Neural progenitor cell (in vitro differentiated cells): ENCODE measurements at regions not wholly inside any gene's neighbourhood (a gene's known extent, or its start where the extent isn't known, plus 50 kb on each side); places are given as distances from the start of the nearest gene placed in this dataset.

Source experiments
- DNase-seq: peaks from one replicate; pipeline ENCODE4 v3.0.0-alpha.2; 2016; ENCODE audit warnings: low spot score
- H2AFZ ChIP-seq: fragments of 200-600 bp; sonication (generic); replicated peaks from 2 replicates; pipeline ENCODE4 v1.6.1; 2016; ENCODE audit warnings: antibody characterized with exemption
- H3F3A ChIP-seq: fragments of 200-600 bp; sonication (generic); 2 replicates; pipeline ENCODE4 v1.6.1; 2016; ENCODE audit warnings: antibody characterized with exemption, low read depth
- H3K27ac ChIP-seq: fragments of 200-600 bp; sonication (generic); 2 replicates; pipeline ENCODE4 v1.5.1; 2016; ENCODE audit warnings: mild to moderate bottlenecking
- H3K27me3 ChIP-seq: fragments of 200-600 bp; sonication (generic); 2 replicates; pipeline ENCODE4 v1.6.1; 2016; ENCODE audit warnings: mild to moderate bottlenecking, moderate library complexity
- H3K36me3 ChIP-seq: fragments of 200-600 bp; sonication (generic); 2 replicates; pipeline ENCODE4 v1.5.1; 2016
- H3K4me1 ChIP-seq: fragments of 200-600 bp; sonication (generic); 2 replicates; pipeline ENCODE4 v1.6.1; 2016; ENCODE audit warnings: mixed run types
- H3K4me2 ChIP-seq: fragments of 200-600 bp; sonication (generic); 2 replicates; pipeline ENCODE4 v1.6.1; 2016
- H3K4me3 ChIP-seq: fragments of 200-600 bp; sonication (generic); 2 replicates; pipeline ENCODE4 v1.5.1; 2016
- H3K79me2 ChIP-seq: fragments of 200-600 bp; sonication (generic); 2 replicates; pipeline ENCODE4 v1.6.1; 2016; ENCODE audit warnings: low read depth
- H3K9ac ChIP-seq: fragments of 200-600 bp; sonication (generic); 2 replicates; pipeline ENCODE4 v1.6.1; 2016
- H3K9me3 ChIP-seq: fragments of 200-600 bp; sonication (generic); 2 replicates; pipeline ENCODE4 v1.5.1; 2016; ENCODE audit warnings: low read depth
- H4K20me1 ChIP-seq: fragments of 200-600 bp; sonication (generic); 2 replicates; pipeline ENCODE4 v1.6.1; 2016; ENCODE audit warnings: low read depth
- H3K27ac Mint-ChIP-seq: 3 replicates; pipeline ENCODE4 v1.8.0; 2021; ENCODE audit warnings: mixed read lengths
- H3K27me3 Mint-ChIP-seq: 2 replicates; pipeline ENCODE4 v1.8.0; 2022; ENCODE audit warnings: low read depth, mild to moderate bottlenecking, inconsistent platforms, moderate library complexity, mixed read lengths; ENCODE audit not compliant: insufficient read depth
- H3K36me3 Mint-ChIP-seq: 3 replicates; pipeline ENCODE4 v1.8.0; 2021; ENCODE audit warnings: mixed read lengths
- H3K4me1 Mint-ChIP-seq: 3 replicates; pipeline ENCODE4 v1.8.0; 2021; ENCODE audit warnings: mixed read lengths
- H3K4me3 Mint-ChIP-seq: 3 replicates; pipeline ENCODE4 v1.8.0; 2021; ENCODE audit warnings: mild to moderate bottlenecking, moderate library complexity, mixed read lengths
- H3K9me3 Mint-ChIP-seq: 3 replicates; pipeline ENCODE4 v1.8.0; 2020; ENCODE audit warnings: mixed read lengths
- CTCF ChIP-seq: fragments of 200-600 bp; sonication (generic); IDR thresholded peaks from 2 replicates; pipeline ENCODE4 v1.5.1; 2017; ENCODE audit warnings: antibody characterized with exemption, mild to moderate bottlenecking
- EZH2 ChIP-seq: fragments of 200-600 bp; sonication (generic); IDR thresholded peaks from 2 replicates; pipeline ENCODE4 v1.6.1; 2017; ENCODE audit warnings: antibody characterized with exemption, mild to moderate bottlenecking, moderate library complexity
- EZH2phosphoT487 ChIP-seq: fragments of 200-600 bp; sonication (generic); IDR thresholded peaks from 2 replicates; pipeline ENCODE4 v1.6.1; 2017; ENCODE audit warnings: antibody characterized with exemption

- Mint-ChIP-seq H3K27ac (no peak overlapping the region), H3K27me3 (peaks cover 12% of the 10 kb centered on the region), H3K36me3 (no peaks in the 10 kb centered on the region), H3K4me1 (no peaks in the 10 kb centered on the region), H3K4me3 (no peak overlapping the region), H3K9me3 (peaks cover 6% of the 10 kb centered on the region)
- Histone ChIP-seq H3K27ac (no peak overlapping the region), H3K4me3 (no peak overlapping the region), H3K36me3 (no peaks in the 10 kb centered on the region), H3K4me2 (no peak overlapping the region), H3F3A (no peaks in the 10 kb centered on the region), H3K4me1 (no peaks in the 10 kb centered on the region), H3K79me2 (no peaks in the 10 kb centered on the region), H4K20me1 (no peaks in the 10 kb centered on the region), H3K9ac (no peak overlapping the region), H2AFZ (no peak overlapping the region), H3K27me3 (no peaks in the 10 kb centered on the region), H3K9me3 (peaks cover 5% of the 10 kb centered on the region)
- TF ChIP-seq EZH2 (no peak), EZH2phosphoT487 (no peak), CTCF (no peak)
- DNase-seq: no peak
Measured at GRCh38 chr19:27894906-27895754, 1317.8 kb downstream of the UQCRFS1 start.

GRCh38 chr19:27892500-27892899 is 1320.5 kb downstream of the UQCRFS1 start:
- Histone ChIP-seq H4K20me1 (no peaks in the 10 kb centered on the region), H3K4me3 (no peak overlapping the region), H3K4me1 (no peaks in the 10 kb centered on the region), H3K9ac (no peak overlapping the region), H3F3A (no peaks in the 10 kb centered on the region), H3K9me3 (no peaks in the 10 kb centered on the region), H3K27me3 (no peaks in the 10 kb centered on the region), H2AFZ (no peak overlapping the region), H3K79me2 (no peaks in the 10 kb centered on the region), H3K4me2 (no peak overlapping the region), H3K27ac (no peak overlapping the region), H3K36me3 (no peaks in the 10 kb centered on the region)
- Mint-ChIP-seq H3K27ac (no peak overlapping the region), H3K9me3 (peaks cover 14% of the 10 kb centered on the region), H3K4me3 (no peak overlapping the region), H3K4me1 (no peaks in the 10 kb centered on the region), H3K36me3 (no peaks in the 10 kb centered on the region), H3K27me3 (peaks cover 9% of the 10 kb centered on the region)
- no peak for TF ChIP-seq EZH2
- TF ChIP-seq CTCF: no peak
- no peak for TF ChIP-seq EZH2phosphoT487
- no peak for DNase-seq

GRCh38 chr19:27891411-27891810 is 1321.5 kb downstream of the UQCRFS1 start:
- Mint-ChIP-seq H3K27ac (no peak overlapping the region), H3K36me3 (no peaks in the 10 kb centered on the region), H3K4me1 (no peaks in the 10 kb centered on the region), H3K4me3 (no peak overlapping the region), H3K27me3 (peaks cover 11% of the 10 kb centered on the region), H3K9me3 (peaks cover 22% of the 10 kb centered on the region)
- Histone ChIP-seq H3K27ac (no peak overlapping the region), H3K27me3 (no peaks in the 10 kb centered on the region), H3K36me3 (no peaks in the 10 kb centered on the region), H3K4me2 (no peak overlapping the region), H3K9ac (no peak overlapping the region), H3K9me3 (no peaks in the 10 kb centered on the region), H3K79me2 (no peaks in the 10 kb centered on the region), H3K4me1 (no peaks in the 10 kb centered on the region), H4K20me1 (no peaks in the 10 kb centered on the region), H3F3A (no peaks in the 10 kb centered on the region), H3K4me3 (no peak overlapping the region), H2AFZ (no peak overlapping the region)
- TF ChIP-seq EZH2phosphoT487 (no peak), CTCF (no peak), EZH2 (no peak)
- DNase-seq: no peak
